GM12865 (cell line): ENCODE measurements at regions not wholly inside any gene's neighbourhood (a gene's known extent, or its start where the extent isn't known, plus 50 kb on each side); places are given as distances from the start of the nearest gene placed in this dataset.

Experiments
- DNase-seq: peaks from one replicate; pipeline ENCODE4 v3.0.0; 2010; ENCODE audit warnings: low read depth
- H3K4me3 ChIP-seq: 2 replicates; pipeline ENCODE4 v1.5.1; 2011; ENCODE audit warnings: mild to moderate bottlenecking, low read depth, low read length, control low read depth
- CTCF ChIP-seq: IDR thresholded peaks from 2 replicates; pipeline ENCODE4 v1.5.1; 2011; ENCODE audit warnings: low read length, control low read depth, low read depth, inconsistent platforms; ENCODE audit not compliant: insufficient read depth; ENCODE audit errors: missing control alignments

DNA sequence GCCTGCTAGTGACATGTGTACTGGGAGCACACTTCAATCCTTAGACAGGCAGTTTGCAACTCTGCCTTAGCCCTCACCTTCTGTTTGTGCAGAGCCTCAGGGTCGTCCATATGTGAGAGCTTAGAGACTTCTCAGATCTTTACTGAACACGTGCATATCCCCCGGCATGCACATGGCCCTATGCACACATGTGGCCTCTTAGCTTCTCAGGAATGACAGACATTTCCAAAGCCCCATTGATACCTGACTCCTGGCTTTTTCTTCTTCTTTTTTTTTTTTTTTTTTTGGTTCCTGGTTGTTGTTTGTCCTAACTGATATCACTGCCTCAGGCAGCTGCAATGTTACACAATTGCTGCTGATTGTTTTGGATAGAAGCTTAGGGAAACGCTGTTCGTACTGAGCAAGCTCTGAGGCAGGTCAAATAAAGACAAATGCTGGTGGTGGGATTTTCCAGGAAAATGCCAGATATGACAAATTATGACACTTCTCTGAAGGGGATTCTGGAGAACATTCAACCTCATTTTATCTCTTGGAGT lies 107.2 kb upstream of the RGMA start:
- no peak for TF ChIP-seq CTCF
- no peak overlapping the region for H3K4me3 ChIP-seq
- no peak for DNase-seq

DNA sequence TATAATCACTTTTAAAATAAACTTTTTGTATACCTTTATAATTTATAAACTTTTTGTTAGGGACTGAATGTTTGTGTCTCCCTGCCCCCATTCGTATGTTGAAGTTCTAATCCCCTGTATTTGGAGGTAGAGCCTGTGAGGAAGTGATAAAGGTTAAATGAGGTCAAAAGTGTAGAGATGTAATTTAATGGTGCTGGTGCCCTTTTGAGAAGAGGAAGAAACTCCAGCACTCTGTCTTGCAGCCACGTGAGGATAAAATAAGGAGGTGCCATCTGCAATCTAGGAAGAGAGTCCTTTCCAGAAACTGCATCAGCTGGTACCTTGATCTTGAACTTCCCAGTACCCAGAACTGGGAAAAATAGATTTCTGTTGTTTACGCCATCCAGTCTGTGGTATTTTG lies 106.1 kb upstream of the RGMA start:
- DNase-seq: no peak
- no peak for TF ChIP-seq CTCF
- no peak overlapping the region for H3K4me3 ChIP-seq

GRCh38 chr15:93190238-93190637 lies 101.2 kb upstream of the RGMA start:
- no peak for DNase-seq
- TF ChIP-seq CTCF: no peak
- H3K4me3 ChIP-seq: no peak overlapping the region

- H3K4me3 ChIP-seq: no peak overlapping the region
- TF ChIP-seq CTCF: no peak
- no peak for DNase-seq
These were observed 100.5 kb upstream of the RGMA start for GRCh38 chr15:93189561-93189960.

DNA sequence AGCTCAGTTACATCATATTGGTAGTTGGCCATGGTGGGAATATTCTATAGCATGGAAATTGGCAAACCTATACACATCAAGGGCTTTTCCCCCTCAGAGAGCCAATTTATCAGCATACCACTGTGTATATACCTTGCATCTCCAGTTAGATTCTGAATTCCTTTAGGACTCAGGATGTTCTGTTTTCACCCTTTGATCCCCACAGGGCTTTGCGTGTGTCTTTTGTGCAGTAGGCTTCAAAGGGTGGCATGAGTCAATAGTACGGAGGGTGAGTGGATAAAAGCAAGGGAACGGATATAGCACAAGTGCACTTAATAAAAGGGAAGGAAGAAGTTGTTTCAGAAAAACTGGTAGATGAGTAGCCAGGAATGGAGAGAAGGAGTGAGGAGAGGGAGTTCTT lies 99.2 kb upstream of the RGMA start:
- no peak for TF ChIP-seq CTCF
- DNase-seq: no peak

GRCh38 chr15:93185796-93186195 lies 96.8 kb upstream of the RGMA start:
- no peak for TF ChIP-seq CTCF
- H3K4me3 ChIP-seq: no peak overlapping the region
- no peak for DNase-seq

More for the DNA sequence above, 99.2 kb upstream of the RGMA start:
- H3K4me3 ChIP-seq: no peak overlapping the region

- TF ChIP-seq CTCF: no peak
- no peak for DNase-seq
- no peak overlapping the region for H3K4me3 ChIP-seq
These were observed 93.7 kb upstream of the RGMA start for GRCh38 chr15:93182703-93183205.
